Lower leg skin (tissue), 3 donors: ENCODE measurements at regions not wholly inside any gene's neighbourhood (a gene's known extent, or its start where the extent isn't known, plus 50 kb on each side); places are given as distances from the start of the nearest gene placed in this dataset.

ENCODE experiments used
- POLR2A ChIP-seq, 2 donors: fragments of 450-650 bp; IDR thresholded peaks; one replicate each; pipeline ENCODE4 v1.6.1; 2016 to 2017; ENCODE audit warnings: antibody characterized with exemption in 2 of 2, mild to moderate bottlenecking in 1 of 2, moderate library complexity in 1 of 2
- TF ChIP-seq, protein P1 (sequence below), 3 donors: fragments of 450-650 bp; IDR thresholded peaks; one replicate each; pipeline ENCODE4 v1.5.1; 2016; ENCODE audit warnings: antibody characterized with exemption in 3 of 3, mild to moderate bottlenecking in 3 of 3, moderate library complexity in 2 of 3

DNA sequence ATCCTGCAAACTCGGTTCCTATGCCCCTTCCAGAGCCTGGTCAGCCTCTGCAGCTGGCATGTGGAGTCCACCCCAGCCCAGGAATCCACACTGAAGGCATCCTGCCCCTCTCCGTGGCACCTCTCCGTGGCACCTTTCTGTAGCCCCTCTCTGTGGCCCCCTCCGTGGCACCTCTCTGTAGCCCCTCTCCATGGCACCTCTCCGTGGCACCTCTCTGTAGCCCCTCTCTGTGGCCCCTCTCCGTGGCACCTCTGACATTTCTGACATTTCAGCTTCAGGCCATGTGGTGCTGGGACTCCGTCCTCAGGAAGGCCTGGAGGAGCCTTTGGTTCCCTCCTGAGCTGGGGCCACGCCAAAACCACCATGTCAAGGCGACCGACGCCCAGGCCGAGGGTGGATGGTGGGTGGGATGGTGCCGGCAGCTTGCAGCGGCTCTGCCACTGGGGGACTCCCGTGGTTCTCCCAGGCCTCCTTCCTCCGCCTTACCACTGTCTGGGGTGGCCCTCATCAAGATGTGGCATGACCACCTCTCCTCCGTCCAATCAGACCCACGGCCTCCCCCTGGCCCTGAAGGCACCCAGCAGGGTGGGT lies 1518.5 kb downstream of the BRD1 start:
- TF ChIP-seq, protein P1, sequence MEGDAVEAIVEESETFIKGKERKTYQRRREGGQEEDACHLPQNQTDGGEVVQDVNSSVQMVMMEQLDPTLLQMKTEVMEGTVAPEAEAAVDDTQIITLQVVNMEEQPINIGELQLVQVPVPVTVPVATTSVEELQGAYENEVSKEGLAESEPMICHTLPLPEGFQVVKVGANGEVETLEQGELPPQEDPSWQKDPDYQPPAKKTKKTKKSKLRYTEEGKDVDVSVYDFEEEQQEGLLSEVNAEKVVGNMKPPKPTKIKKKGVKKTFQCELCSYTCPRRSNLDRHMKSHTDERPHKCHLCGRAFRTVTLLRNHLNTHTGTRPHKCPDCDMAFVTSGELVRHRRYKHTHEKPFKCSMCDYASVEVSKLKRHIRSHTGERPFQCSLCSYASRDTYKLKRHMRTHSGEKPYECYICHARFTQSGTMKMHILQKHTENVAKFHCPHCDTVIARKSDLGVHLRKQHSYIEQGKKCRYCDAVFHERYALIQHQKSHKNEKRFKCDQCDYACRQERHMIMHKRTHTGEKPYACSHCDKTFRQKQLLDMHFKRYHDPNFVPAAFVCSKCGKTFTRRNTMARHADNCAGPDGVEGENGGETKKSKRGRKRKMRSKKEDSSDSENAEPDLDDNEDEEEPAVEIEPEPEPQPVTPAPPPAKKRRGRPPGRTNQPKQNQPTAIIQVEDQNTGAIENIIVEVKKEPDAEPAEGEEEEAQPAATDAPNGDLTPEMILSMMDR (IDR thresholded peaks at IDR 0.05): no peak
- no peak for TF ChIP-seq POLR2A (IDR thresholded peaks at IDR 0.05)
